ENCODE measurements at regions not wholly inside any gene's neighbourhood (a gene's known extent, or its start where the extent isn't known, plus 50 kb on each side); places are given as distances from the start of the nearest gene placed in this dataset.
"Not testable (repeated sequence)": the region's sequence is repeated elsewhere in the genome, so short reads cannot be mapped to it uniquely, and the experiment has no call there.

- Histone ChIP-seq H3K27me3 (ENCODE audit: insufficient read depth, low read length, poor library complexity, severe bottlenecking) (no peaks in the 10 kb centered on the region), H3K4me2 (ENCODE audit: low read depth, low read length, poor library complexity, severe bottlenecking) (no peak overlapping the region), H2AFZ (ENCODE audit: low read length) (no peak overlapping the region), H3K9ac (ENCODE audit: low read depth, low read length, poor library complexity, severe bottlenecking) (no peak overlapping the region), H3K9me2 (replicated peaks; ENCODE audit: low read depth, low read length) (no peaks in the 10 kb centered on the region), H3K4me1 (ENCODE audit: insufficient read depth, low read length, poor library complexity, severe bottlenecking) (no peaks in the 10 kb centered on the region), H3K79me2 (ENCODE audit: insufficient read depth, low read length) (no peaks in the 10 kb centered on the region), H3K4me3 (ENCODE audit: low read length, poor library complexity, severe bottlenecking) (no peak overlapping the region), H3K9me3 (ENCODE audit: insufficient read depth, low read depth, low read length) (no peaks in the 10 kb centered on the region; the same call in 1 of the 2 replicates), H3K36me3 (ENCODE audit: insufficient read depth, low read length) (no peaks in the 10 kb centered on the region), H3F3A (ENCODE audit: low read depth) (no peaks in the 10 kb centered on the region), H4K20me1 (ENCODE audit: insufficient read depth, low read length, poor library complexity, severe bottlenecking) (no peaks in the 10 kb centered on the region)
- no peak for TF ChIP-seq EZH2phosphoT487 (IDR thresholded peaks at IDR 0.05; ENCODE audit: borderline replicate concordance)
- no peak for TF ChIP-seq CTCF (conservative IDR thresholded peaks at IDR 0.05; ENCODE audit: low read length)
These were observed 331.2 kb downstream of the PLPP3 start for GRCh38 chr1:56248138-56248537.

GRCh38 chr1:56246726-56247125, 332.6 kb downstream of the PLPP3 start:
- H3K4me2 ChIP-seq (ENCODE audit: low read depth, low read length, poor library complexity, severe bottlenecking); H3K79me2 ChIP-seq (ENCODE audit: insufficient read depth, low read length); H4K20me1 ChIP-seq (ENCODE audit: insufficient read depth, low read length, poor library complexity, severe bottlenecking); H3K4me1 ChIP-seq (ENCODE audit: insufficient read depth, low read length, poor library complexity, severe bottlenecking); H3K4me3 ChIP-seq (ENCODE audit: low read length, poor library complexity, severe bottlenecking); H3K9ac ChIP-seq (ENCODE audit: low read depth, low read length, poor library complexity, severe bottlenecking); H3F3A ChIP-seq (ENCODE audit: low read depth); H3K36me3 ChIP-seq (ENCODE audit: insufficient read depth, low read length); H2AFZ ChIP-seq (ENCODE audit: low read length); H3K27me3 ChIP-seq (ENCODE audit: insufficient read depth, low read length, poor library complexity, severe bottlenecking); H3K9me3 ChIP-seq (ENCODE audit: insufficient read depth, low read depth, low read length); H3K9me2 ChIP-seq (replicated peaks; ENCODE audit: low read depth, low read length): not testable (repeated sequence)

- no peaks in the 10 kb centered on the region for H3F3A ChIP-seq (ENCODE audit: low read depth)
- TF ChIP-seq CTCF (conservative IDR thresholded peaks at IDR 0.05; ENCODE audit: low read length) (no peak), EZH2phosphoT487 (IDR thresholded peaks at IDR 0.05; ENCODE audit: borderline replicate concordance) (no peak)
- H3K9me2 ChIP-seq (replicated peaks; ENCODE audit: low read depth, low read length) = no peaks in the 10 kb centered on the region
- H3K27me3 ChIP-seq (ENCODE audit: insufficient read depth, low read length, poor library complexity, severe bottlenecking) = no peaks in the 10 kb centered on the region
- no peaks in the 10 kb centered on the region for H4K20me1 ChIP-seq (ENCODE audit: insufficient read depth, low read length, poor library complexity, severe bottlenecking)
- no peak overlapping the region for H3K4me3 ChIP-seq (ENCODE audit: low read length, poor library complexity, severe bottlenecking)
- no peak overlapping the region for H3K9ac ChIP-seq (ENCODE audit: low read depth, low read length, poor library complexity, severe bottlenecking)
- no peaks in the 10 kb centered on the region for H3K36me3 ChIP-seq (ENCODE audit: insufficient read depth, low read length)
- H2AFZ ChIP-seq (ENCODE audit: low read length) = no peak overlapping the region
- H3K4me1 ChIP-seq (ENCODE audit: insufficient read depth, low read length, poor library complexity, severe bottlenecking) = no peaks in the 10 kb centered on the region
- no peaks in the 10 kb centered on the region for H3K79me2 ChIP-seq (ENCODE audit: insufficient read depth, low read length)
- H3K9me3 ChIP-seq (ENCODE audit: insufficient read depth, low read depth, low read length) = no peaks in the 10 kb centered on the region
- H3K4me2 ChIP-seq (ENCODE audit: low read depth, low read length, poor library complexity, severe bottlenecking) = no peak overlapping the region
These were observed 339.0 kb downstream of the PLPP3 start for GRCh38 chr1:56240400-56240799.

- no peaks in the 10 kb centered on the region for H4K20me1 ChIP-seq (ENCODE audit: insufficient read depth, low read length, poor library complexity, severe bottlenecking)
- H3K9ac ChIP-seq (ENCODE audit: low read depth, low read length, poor library complexity, severe bottlenecking) = no peak overlapping the region
- H3K27me3 ChIP-seq (ENCODE audit: insufficient read depth, low read length, poor library complexity, severe bottlenecking) = no peaks in the 10 kb centered on the region
- no peaks in the 10 kb centered on the region for H3K79me2 ChIP-seq (ENCODE audit: insufficient read depth, low read length)
- no peaks in the 10 kb centered on the region for H3F3A ChIP-seq (ENCODE audit: low read depth)
- no peaks in the 10 kb centered on the region for H3K36me3 ChIP-seq (ENCODE audit: insufficient read depth, low read length)
- no peaks in the 10 kb centered on the region for H3K4me1 ChIP-seq (ENCODE audit: insufficient read depth, low read length, poor library complexity, severe bottlenecking)
- H3K4me2 ChIP-seq (ENCODE audit: low read depth, low read length, poor library complexity, severe bottlenecking) = no peak overlapping the region
- H2AFZ ChIP-seq (ENCODE audit: low read length) = no peak overlapping the region
- no peak overlapping the region for H3K4me3 ChIP-seq (ENCODE audit: low read length, poor library complexity, severe bottlenecking)
- no peaks in the 10 kb centered on the region for H3K9me2 ChIP-seq (replicated peaks; ENCODE audit: low read depth, low read length)
- no peaks in the 10 kb centered on the region for H3K9me3 ChIP-seq (ENCODE audit: insufficient read depth, low read depth, low read length)
- no peak for TF ChIP-seq EZH2phosphoT487 (IDR thresholded peaks at IDR 0.05; ENCODE audit: borderline replicate concordance)
- no peak for TF ChIP-seq CTCF (conservative IDR thresholded peaks at IDR 0.05; ENCODE audit: low read length)
These were observed 341.8 kb downstream of the PLPP3 start for GRCh38 chr1:56237491-56238064.

All from Loucy (cell line).